GM23248 (cell line): ENCODE measurements at regions not wholly inside any gene's neighbourhood (a gene's known extent, or its start where the extent isn't known, plus 50 kb on each side); places are given as distances from the start of the nearest gene placed in this dataset.

ENCODE experiments used
- EZH2 ChIP-seq: fragments of 200-600 bp; sonication (generic); IDR thresholded peaks from 2 replicates; pipeline ENCODE4 v1.6.1; 2018; ENCODE audit warnings: antibody characterized with exemption, mild to moderate bottlenecking; ENCODE audit not compliant: insufficient read depth, poor library complexity, severe bottlenecking
- EZH2phosphoT487 ChIP-seq: fragments of 200-600 bp; sonication (generic); IDR thresholded peaks from 2 replicates; pipeline ENCODE4 v1.6.1; 2018; ENCODE audit warnings: antibody characterized with exemption, moderate library complexity, mild to moderate bottlenecking, low read depth; ENCODE audit not compliant: insufficient read depth

DNA sequence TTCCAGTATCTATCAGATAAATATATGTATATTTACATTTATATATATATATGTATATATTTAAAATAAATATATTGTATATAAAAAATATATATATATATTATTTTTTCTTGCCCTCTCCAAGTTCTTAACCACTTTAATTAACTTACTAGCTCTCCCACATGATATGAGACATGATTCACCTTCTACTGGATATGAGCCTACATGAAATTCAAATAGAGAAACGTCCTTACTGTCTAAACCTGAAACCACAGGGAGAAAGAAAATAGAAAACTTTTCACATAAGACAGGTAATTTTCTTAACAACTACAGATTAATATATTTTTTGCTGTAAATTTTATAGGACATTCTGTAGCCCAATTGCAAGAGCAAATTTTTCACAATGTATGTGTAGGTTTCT is 391.6 kb downstream of the ETS1 start:
- TF ChIP-seq EZH2phosphoT487, result no peak
- TF ChIP-seq EZH2, result no peak
